Activated CD8-positive, alpha-beta memory T cell treated with anti-CD3 and anti-CD28 coated beads, Interleukin-2, amount 50 U/mL, for 4 hours (primary cell): ENCODE measurements at regions not wholly inside any gene's neighbourhood (a gene's known extent, or its start where the extent isn't known, plus 50 kb on each side); places are given as distances from the start of the nearest gene placed in this dataset.
"Not testable (repeated sequence)": the region's sequence is repeated elsewhere in the genome, so short reads cannot be mapped to it uniquely, and the experiment has no call there.

Source experiments
- DNase-seq: peaks from one replicate; pipeline ENCODE4 v3.0.0-alpha.2; 2020

DNA sequence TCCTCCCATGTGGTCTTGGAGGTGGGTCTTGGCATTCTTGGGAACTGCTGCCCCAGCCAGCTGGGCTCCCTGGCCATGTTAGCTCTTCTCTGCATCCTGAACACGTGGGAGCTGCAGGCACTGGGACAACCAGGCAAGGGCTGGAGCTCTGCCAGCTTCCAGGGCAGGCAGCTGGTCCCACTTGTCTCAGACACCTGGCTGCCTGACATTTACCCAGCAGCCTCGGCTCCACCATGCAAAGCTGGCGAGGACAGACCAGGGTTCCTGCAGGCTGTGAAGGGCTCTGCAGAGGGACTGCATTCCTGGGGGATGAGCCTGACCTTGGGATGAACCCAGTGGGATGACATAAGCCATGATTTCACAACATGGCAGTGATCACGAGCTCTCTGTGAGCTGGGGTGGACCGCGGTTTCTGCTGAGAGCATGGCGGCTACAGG is 99.0 kb upstream of the TSHZ3 start:
- DNase-seq: no peak

DNA sequence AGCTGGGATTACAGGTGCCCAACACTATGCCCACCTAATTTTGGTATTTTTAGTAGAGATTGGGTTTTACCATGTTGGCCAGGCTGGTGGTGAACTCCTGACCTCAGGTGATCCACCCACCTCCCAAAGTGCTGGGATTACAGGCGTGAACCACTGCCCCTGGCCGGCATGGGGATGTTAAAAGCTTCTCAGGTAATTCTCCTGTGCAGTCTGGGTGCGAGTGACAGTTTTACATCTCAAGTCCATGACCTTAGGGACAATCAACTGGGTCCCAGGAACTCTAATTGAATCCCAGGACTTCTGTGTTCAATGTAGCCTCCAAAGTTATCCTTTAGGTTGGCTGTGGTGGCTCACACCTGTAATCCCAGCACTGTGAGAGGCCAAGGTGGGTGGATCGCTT is 100.1 kb upstream of the TSHZ3 start:
- no peak for DNase-seq

DNA sequence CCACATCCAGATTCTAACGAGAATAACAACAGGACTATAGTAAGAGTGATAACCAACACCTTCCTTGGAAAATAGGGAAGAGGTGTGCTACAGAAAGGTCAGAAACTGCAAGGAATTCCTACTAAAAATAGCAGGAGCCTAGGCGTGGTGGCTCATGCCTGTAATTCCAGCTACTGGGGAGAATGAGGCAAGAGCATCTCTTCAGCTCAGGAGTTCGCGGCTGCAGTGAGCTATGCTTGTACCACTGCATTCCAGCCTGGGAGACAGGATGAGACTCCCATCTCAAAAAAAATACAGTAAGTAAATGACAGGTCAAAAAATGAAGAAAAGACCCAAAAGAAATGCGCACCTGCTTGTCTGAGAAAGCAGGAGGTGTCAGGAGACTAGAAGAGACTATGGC is 101.5 kb upstream of the TSHZ3 start:
- no peak for DNase-seq

DNA sequence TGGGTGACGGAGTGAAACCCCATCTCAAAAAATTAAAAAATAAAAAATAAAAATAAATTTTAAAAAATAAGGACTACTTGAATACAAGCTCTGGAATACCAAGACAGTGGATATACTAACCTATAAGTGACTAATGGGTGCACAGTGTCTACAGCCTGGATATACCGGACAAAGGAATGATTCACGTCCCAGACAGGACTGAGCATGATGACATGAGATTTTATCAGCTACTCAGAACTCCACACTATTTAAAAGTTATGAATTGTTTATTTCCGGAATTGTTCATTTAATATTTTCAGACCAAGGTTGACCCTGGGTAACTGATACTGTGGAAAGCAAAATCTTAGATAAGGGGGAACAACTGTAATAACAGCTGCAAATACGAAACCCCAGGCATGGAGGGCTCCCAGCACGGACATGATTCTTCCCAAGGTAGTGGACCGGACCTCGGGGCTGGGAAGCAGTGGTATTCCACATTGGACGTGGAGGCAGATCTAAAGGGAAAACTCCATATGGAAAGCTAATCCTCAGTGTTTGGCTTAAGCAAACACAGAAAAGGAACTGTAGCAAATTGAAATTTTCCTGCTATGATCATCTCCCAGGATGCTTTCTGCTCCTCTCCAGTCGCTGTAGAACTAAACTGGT is 102.6 kb upstream of the TSHZ3 start:
- no peak for DNase-seq

DNA sequence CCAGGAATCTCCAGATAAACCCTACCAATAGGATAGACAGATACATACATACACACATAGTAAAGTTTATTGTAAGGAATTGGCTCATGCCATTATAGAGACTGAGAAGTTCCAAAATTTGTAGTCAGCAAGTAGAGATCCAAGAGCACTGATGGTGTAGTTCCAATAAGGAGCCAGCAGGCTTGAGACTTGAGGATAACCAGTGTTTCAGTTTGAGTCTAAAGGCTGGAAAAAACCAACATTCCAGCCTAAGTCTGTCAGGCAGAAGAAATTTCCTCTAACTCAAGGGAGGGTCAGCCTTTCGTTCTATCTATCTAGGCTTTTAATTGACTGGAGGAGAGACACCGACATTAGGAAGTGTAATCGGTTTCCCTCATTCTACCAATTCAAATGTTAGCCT is 110.2 kb upstream of the TSHZ3 start:
- no peak for DNase-seq

DNA sequence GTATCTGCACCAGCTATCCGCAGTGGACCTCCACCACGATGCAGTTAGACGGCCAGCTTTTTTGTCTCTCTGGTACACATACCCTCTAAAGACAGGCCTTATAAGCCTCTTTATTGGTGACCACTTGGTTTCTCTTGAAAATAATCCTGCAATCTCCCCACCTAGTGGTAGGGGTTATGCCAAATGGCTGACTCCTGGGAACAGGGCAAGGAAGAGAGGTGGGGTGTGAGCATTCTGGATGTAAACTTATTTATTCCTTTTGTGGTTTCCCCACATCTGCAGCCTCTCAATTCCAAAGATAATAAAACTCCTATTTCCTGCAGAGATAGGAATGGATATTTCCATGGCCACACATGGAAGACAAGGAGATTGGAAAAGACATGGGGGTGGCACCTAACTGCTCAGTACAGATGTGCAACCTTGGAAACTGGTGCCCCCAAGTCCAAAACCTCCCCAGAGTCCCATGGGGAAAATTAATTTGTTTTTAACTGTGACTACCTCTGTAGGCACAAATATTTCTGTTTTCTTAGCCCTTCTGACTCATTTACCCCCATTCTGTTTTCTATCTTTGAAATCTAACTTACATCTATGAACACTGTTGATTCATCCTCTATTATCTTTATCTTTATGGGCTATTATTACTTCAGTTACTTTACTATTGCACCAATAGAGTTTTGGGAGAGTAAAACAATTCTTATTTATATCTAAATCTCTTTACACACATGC is 112.7 kb upstream of the TSHZ3 start:
- DNase-seq: no peak

DNA sequence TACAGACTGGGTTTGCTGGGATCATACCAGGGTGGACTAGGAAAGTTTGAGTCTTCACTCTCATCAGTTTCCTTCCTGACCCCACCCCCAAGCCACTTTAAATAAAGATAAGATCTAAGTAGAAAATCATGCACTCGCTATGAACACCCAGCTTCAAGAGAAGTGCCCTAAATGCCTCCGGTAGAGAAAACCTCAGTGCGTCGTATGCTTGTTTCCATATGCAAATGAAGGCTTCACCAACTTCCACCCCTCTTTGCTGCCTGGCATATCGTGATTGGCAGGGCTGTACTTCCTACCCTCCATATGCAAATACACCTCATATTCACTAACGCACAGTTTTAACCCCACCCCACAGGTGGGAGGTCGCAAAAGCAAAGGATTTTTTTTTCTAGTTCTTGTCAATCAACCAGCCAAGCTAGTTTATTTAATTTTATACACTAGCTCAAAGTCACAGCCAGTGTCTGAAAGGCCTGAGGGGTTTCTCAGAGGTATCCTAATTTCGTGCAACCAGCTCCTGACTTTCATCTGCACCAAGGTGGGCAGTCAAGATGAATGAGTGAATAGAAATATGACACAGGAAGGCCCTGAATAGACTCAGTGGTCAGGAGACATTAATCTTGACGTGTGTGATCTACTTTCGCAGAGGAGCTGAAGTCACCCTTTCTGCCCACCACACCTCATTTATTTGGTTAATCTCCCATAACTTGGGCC is 121.1 kb upstream of the TSHZ3 start:
- no peak for DNase-seq

DNA sequence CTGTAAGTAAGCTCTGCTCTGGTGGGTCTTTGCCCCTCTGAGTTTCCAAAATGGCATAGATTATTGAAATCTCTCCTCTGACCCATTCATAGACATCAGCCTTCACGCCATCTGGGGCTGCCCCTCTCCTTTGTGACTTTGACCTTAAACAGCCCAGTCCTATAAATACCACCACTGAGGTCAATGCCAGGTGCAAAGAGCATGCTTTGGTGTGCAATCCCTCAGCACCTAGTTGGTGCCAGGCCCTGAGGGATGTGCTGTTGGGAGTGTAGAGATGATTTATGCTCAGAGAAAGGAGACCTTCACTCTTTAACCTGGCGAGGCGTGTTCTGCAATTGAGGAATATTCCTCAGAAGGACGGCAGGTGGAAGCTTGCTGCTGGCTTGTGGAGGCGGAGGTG is 121.7 kb upstream of the TSHZ3 start:
- DNase-seq: no peak

DNA sequence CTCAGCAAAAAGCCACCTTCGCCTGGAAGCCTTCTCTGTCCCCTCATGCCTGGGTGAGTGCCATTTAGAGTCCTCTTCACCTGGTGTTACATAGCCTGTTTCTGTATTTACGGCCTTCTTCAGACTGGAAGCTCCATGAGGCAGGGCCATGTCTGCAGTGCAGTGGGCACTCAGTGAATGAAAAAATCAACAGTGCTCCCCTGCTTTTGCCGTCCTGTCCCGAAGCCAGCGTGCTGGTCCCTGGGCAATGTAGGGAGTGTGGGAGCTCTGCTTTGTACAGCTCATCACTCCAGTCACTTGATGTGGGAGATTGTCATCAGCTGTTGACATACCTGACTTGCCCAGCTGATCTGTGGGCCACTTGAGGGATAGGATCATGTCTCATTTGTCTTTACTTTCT is 129.0 kb upstream of the TSHZ3 start:
- DNase-seq: no peak

DNA sequence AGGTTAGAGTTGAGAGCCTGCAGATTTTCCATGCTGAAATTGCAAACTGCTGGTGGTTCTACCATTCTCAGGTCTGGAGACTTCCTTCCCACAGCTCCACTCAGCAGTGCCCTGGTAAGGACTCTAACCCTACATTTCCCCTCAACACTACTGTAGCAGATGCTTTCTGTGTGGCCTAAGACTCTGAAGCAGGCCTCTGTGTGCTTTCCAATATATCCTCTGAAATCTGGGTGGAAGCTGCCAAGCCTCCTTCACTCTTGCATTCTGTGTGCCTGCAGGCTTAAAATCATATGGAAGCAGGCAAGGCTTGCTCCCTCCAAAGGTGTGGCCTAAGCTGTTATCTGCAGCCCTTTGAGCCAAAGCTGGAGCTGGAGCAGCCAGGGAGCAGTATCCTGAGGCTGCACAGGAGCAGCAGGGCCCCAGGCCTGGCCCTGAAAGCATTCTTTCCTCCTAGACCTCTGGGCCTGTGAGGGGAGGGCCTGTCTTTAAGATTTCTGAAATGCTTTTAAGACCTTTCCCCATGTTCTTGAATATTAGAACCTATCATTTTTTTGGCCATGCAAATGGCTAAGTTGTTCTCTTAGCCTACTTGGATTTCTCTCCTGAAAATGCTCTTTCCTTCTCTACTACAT is 134.1 kb upstream of the TSHZ3 start:
- DNase-seq: no peak

DNA sequence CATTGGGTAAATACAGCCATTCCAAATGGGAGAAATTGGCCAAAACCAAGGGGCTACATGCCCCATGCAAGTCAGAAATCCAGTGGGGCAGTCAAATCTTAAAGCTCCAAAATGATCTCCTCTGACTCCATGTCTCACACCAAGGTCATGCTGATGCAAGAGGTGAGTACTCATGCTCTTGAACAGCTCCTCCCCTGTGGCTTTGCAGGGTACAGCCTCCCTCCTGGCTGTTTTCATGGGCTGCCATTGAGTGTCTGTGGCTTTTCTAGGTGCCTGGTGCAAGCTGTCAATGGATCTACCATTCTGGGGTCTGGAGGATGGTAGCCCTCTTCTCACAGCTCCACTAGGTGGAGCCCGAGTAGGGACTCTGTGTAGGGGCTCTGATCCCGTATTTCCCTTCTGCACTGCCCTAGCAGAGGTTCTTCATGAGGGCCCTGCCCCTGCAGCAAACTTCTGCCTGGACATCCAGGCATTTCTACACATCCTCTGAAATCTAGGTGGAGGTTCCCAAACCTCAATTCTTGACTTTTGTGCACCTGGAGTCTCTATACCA is 135.7 kb upstream of the TSHZ3 start:
- DNase-seq: not testable (repeated sequence)

DNA sequence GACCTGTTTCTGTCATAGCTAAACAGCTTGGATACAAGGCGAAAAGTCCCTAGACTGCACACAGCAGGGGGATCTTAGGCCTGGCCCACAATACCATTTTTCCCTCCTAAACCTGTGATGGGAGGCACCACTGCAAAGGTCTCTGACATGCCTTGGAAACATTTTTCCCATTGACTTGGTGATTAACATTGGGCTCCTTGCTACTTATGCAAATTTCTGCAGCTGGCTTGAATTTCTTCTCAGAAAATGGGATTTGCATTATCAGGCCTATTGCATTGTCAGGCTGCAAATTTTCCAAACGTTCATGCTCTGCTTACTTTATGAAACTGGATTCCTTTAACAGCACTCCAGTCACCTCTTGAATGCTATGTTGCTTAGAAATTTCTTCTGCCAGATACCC is 136.2 kb upstream of the TSHZ3 start:
- no peak for DNase-seq

DNA sequence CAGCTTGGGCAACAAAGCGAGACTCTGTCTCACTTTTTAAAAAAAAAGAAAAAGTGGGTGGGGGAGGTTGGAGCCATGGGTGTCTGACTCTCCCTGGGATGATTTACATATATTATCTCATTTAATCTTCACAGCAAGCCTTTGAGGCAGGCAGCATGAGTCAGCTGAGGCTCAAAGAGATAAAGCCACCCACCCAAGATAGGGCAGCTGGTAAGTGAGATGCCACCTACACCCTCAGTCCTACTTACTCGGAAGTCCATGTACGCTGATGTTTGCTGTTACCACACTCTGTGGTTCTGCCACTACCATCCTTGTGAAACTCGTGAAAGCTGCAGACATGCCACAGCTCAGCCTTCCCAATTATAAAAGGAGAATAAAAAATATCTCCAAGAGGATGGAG is 142.0 kb upstream of the TSHZ3 start:
- no peak for DNase-seq

DNA sequence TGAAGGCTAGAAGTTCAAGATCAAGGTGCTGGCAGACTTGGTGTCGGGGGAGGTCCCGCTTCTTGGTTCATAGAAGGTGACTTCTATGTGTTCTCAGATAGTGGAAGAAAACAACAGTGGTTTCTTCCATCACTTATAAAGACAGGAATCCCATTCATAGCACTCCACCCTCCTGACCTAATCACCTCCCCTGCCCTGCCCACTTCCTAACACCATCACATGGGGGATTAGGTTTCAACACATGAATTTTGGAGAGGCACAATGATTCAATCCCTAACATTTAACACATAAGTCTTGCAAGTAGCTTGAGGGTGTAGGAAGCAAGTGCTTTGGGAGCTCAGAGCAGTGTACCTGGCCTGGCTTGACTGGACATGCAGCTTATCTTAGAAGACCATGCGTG is 142.8 kb upstream of the TSHZ3 start:
- DNase-seq: no peak

DNA sequence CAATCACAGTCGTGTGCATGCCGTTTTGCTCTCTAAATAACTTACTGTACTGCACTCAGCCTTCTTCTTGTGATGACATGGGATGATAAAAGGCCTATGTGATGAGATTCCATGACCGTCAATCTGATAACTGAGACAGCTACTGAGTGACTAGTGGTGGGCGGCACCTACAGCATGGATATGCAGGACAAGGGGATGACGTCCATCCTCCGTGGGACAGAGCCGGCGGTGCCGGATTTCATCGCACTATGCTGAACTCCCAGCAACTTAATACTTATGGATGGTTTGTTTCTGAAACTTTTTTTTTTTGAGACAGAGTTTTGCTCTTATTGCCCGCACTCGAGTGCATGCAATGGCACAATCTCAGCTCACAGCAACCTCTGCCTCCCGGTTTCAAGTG is 146.8 kb upstream of the TSHZ3 start:
- DNase-seq: no peak

DNA sequence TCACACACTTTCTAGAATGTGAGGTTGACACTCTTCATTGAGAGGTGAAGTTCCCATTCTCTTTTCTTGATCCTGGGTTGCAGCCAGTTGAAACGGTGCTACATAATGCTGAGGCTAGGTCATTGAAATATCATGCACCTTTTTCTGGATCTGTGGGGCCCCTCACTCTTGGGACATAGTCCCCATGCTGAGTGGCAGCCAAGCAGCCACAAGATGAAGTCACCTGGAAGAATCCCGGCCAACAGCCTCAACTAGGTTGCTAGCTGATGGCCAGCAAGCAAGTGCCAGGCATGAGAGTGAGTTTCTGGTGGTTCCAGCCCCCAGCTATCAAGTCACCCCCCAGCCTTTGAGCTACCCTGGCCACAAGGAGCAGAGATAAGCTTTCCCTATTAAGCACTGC is 148.5 kb upstream of the TSHZ3 start:
- DNase-seq: no peak

DNA sequence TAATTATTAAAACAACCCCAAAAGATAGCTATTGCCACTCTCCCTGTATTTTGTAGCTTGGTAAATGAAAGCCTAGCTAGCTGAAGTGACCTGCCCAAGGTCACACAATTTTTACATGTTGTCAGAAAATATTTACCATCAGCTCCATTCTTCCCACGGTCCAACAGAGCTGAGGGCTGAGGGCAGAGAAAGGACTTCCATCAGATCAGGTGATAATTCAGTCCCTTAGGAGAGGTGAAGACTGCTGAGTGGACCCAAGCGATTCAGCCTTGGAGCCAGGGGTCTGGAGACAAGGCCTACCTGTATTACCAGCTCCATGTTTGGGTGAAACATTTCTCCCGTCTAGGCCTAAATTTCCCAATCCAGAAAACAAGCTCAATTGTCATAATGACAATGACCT is 149.5 kb upstream of the TSHZ3 start:
- no peak for DNase-seq

DNA sequence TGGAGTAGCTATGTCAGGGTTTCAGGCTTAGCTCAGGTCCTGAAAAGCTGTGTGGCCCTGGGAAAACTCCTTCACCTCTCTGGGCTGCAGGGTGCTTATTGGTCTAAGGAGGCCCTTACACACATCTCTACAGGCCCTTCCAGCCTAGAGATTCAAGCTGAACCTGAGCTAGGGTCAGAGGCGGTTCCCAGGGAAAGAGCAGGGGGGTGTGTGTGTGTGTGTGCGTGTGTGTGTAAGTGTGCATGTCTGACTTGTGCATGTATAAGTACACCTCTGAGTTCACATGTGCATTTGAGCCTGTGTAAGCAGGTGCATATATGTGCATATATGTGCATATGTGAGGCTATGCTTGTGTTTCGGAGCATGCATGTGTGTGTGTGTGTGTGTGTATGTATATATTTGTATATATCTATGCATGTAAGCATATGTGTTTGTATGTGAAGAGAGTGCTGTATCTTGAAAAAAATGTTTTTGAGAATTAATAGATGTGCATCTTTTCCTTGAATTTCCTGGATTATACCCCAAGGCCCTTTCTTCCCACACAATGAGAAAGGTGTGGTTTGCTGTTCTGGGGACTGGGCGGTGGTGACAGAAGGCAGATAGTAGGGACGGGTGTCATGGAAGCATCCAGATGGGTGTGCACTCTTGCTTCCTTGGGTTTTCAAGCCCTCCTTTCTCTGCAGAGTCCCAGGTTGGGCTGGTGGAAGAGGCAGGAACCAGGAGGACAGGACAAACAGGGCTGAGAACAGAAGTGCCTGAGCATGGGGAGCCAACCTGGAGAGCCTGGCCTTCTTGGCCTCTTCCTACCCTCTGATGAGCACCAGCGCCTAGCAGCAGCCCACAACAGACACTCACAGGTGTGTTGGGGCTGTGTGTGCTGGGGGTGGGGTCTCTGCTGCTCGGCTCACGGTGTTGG is 150.3 kb upstream of the TSHZ3 start:
- DNase-seq: no peak

DNA sequence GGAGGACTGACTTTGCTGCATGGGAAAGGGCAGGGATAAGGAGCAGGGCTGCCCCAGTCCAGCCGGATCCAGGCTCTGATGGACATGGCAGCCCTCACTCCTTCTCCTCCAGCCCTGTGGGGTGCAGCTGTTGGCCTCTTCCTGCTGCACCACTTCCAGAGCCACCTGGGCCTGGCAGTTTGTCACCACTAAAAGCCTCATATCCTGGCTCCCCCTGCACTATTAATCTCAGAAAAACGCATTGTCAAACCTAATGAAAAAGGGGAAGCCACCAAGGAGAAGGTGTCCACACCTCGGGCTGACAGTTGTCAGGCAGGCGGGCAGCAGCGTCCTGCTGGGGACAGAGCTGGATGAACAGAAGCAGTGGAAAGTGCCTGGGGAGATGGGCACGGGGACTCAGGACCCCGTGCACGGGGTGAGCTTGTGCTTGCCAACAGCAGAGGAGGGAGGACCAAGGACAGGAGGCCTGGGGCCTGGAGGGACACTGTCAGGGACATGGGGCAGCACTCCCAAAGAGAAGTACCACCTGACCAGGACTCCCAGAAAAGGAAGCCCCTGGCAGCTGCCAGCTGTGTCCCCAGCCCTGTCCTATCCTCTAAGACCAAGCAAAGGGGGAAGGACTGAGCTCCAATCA is 151.1 kb upstream of the TSHZ3 start:
- DNase-seq: no peak

DNA sequence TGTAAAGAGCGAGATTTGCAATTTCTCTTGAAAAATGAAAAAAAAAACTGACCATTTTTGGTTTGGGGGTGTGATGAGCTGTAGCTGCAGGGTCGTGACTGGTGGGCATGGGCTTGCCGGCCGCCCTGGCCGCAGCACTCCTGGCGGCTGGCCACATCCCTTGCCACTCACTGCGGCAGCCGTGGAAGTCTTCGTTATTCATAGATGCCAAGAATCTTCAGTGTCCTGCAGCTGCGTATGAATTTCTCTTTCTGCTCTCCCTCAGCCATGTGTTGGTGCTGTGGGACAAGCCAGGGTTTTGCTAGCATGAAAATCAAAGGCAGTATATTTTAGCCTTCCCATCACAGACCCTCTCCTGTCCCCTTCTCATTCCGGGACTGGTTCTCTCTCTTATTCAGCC is 151.7 kb upstream of the TSHZ3 start:
- DNase-seq: no peak

DNA sequence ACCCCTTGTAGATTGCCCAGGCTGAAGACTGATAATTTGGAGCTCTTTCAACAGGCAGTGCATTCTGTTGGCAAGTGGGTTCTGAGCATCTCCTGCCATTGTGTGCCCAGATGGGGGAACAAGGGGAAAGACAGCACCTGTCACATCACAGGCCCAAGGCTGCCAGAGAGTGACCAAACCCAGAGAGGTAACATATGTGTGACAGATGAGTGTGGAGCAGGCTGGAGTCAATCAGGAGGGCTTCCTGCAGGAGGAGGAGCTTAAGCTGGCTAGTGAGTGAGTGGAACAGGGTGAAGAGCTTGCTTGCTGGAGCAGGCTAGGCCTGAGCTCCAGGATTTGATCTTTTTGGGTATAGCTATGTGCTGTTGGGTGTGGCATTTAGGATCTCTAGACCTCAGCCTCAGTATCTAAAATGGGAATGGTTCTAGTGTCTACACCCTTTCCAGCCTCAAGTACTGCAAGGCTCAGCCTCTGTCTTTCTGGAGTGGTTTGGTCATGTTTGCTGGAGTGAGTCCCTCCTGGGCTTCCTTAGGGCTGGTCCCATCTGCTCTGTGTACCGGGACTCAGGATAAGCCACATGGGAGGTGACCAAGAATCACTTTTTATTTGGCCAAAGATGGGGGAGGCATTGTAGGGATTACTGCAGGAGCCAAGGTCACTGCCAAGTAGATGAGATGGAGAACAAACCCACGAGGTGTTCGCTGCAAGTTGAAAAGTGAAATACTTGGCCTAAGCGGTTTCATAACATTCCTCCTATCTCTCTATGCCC is 152.4 kb upstream of the TSHZ3 start:
- DNase-seq: no peak
